HEK293T (cell line): ENCODE measurements at regions not wholly inside any gene's neighbourhood (a gene's known extent, or its start where the extent isn't known, plus 50 kb on each side); places are given as distances from the start of the nearest gene placed in this dataset.
"Not testable (repeated sequence)": the region's sequence is repeated elsewhere in the genome, so short reads cannot be mapped to it uniquely, and the experiment has no call there.

Experiments used
- CTCF ChIA-PET: fragments of 350-600 bp; formaldehyde crosslinking; extraction: SDS; loops from one replicate; lab custom pipeline; 2021; ENCODE audit warnings: antibody characterized with exemption, inconsistent platforms; lab: Yijun Ruan, JAX
- POLR2A ChIA-PET: fragments of 350-600 bp; formaldehyde crosslinking; extraction: SDS; loops from one replicate; lab custom pipeline; 2020; ENCODE audit warnings: antibody characterized with exemption, inconsistent platforms; lab: Yijun Ruan, JAX
- DNase-seq: peaks from one replicate; pipeline ENCODE4 v3.0.0; 2012; ENCODE audit warnings: mixed read lengths; ENCODE audit errors: extremely low spot score
- ARNT ChIP-seq: fragments of 450-650 bp; IDR thresholded peaks from 2 replicates; pipeline ENCODE4 v1.6.1; 2017; ENCODE audit warnings: mild to moderate bottlenecking
- BHLHE40 ChIP-seq: fragments of 450-650 bp; IDR thresholded peaks from 2 replicates; pipeline ENCODE4 v1.6.1; 2016; ENCODE audit warnings: mild to moderate bottlenecking, moderate library complexity, borderline replicate concordance
- CTBP1 ChIP-seq: fragments of 450-650 bp; IDR thresholded peaks from 2 replicates; pipeline ENCODE4 v1.6.1; 2016; ENCODE audit warnings: borderline replicate concordance
- ELF4 ChIP-seq: fragments of 450-650 bp; IDR thresholded peaks from 2 replicates; pipeline ENCODE4 v1.6.1; 2017; ENCODE audit warnings: antibody characterized with exemption
- FOXA1 ChIP-seq: fragments of 450-650 bp; IDR thresholded peaks from 2 replicates; pipeline ENCODE4 v1.6.1; 2016; ENCODE audit warnings: mild to moderate bottlenecking
- FOXK2 ChIP-seq: fragments of 450-650 bp; IDR thresholded peaks from 2 replicates; pipeline ENCODE4 v1.6.1; 2016; ENCODE audit warnings: mild to moderate bottlenecking
- FOXM1 ChIP-seq: fragments of 450-650 bp; IDR thresholded peaks from 2 replicates; pipeline ENCODE4 v1.6.1; 2017; ENCODE audit warnings: mild to moderate bottlenecking, borderline replicate concordance
- HDGF ChIP-seq: fragments of 450-650 bp; IDR thresholded peaks from 2 replicates; pipeline ENCODE4 v1.6.1; 2017; ENCODE audit warnings: antibody characterized with exemption, borderline replicate concordance
- L3MBTL2 ChIP-seq: fragments of 450-650 bp; conservative IDR thresholded peaks from 2 replicates; pipeline ENCODE4 v1.6.1; 2016; ENCODE audit warnings: mild to moderate bottlenecking
- LEF1 ChIP-seq: fragments of 450-650 bp; IDR thresholded peaks from 2 replicates; pipeline ENCODE4 v1.6.1; 2017; ENCODE audit warnings: mild to moderate bottlenecking, borderline replicate concordance
- NFRKB ChIP-seq: fragments of 450-650 bp; IDR thresholded peaks from 2 replicates; pipeline ENCODE4 v1.6.1; 2016; ENCODE audit warnings: mild to moderate bottlenecking, moderate library complexity
- PKNOX1 ChIP-seq: fragments of 450-650 bp; IDR thresholded peaks from 2 replicates; pipeline ENCODE4 v1.6.1; 2016
- SP1 ChIP-seq: fragments of 450-650 bp; IDR thresholded peaks from 2 replicates; pipeline ENCODE4 v1.6.1; 2017
- SUZ12 ChIP-seq: fragments of 450-650 bp; IDR thresholded peaks from 2 replicates; pipeline ENCODE4 v1.6.1; 2016; ENCODE audit warnings: mild to moderate bottlenecking
- TARDBP ChIP-seq: fragments of 450-650 bp; IDR thresholded peaks from 2 replicates; pipeline ENCODE4 v1.6.1; 2016
- ZNF384 ChIP-seq: fragments of 450-650 bp; IDR thresholded peaks from 2 replicates; pipeline ENCODE4 v1.6.1; 2016

- ChIA-PET POLR2A (no interaction called here), CTCF (no interaction called here)
- TF ChIP-seq FOXM1, result no peak
- TF ChIP-seq HDGF, result no peak
- no peak for TF ChIP-seq LEF1
- TF ChIP-seq ZNF384, result no peak
- no peak for TF ChIP-seq TARDBP
- no peak for TF ChIP-seq NFRKB
- no peak for TF ChIP-seq BHLHE40
- TF ChIP-seq PKNOX1, result no peak
- TF ChIP-seq L3MBTL2, result no peak
- TF ChIP-seq ARNT, result no peak
- TF ChIP-seq SUZ12, result no peak
- TF ChIP-seq ELF4, result no peak
- TF ChIP-seq CTBP1, result no peak
- no peak for DNase-seq
Observed at GRCh38 chr6:139961190-139961589, 586.7 kb upstream of the CITED2 start.

- CTCF ChIA-PET, result interaction anchor here (0.7 kb wide), 1 partner anchor 589 kb away, joined by 5 read pairs; no protein-coding TSS in a partner anchor
- DNase-seq, result no peak
- POLR2A ChIA-PET, result no interaction called here
- no peak for TF ChIP-seq FOXA1
- TF ChIP-seq NFRKB, result no peak
- TF ChIP-seq LEF1, result no peak
- TF ChIP-seq FOXK2, result no peak
- TF ChIP-seq TARDBP, result no peak
- TF ChIP-seq ZNF384, result no peak
- TF ChIP-seq BHLHE40, result no peak
- TF ChIP-seq HDGF, result no peak
- no peak for TF ChIP-seq SUZ12
- TF ChIP-seq SP1, result no peak
- TF ChIP-seq ARNT, result no peak
- no peak for TF ChIP-seq ELF4
- TF ChIP-seq FOXM1, result no peak
- no peak for TF ChIP-seq PKNOX1
Observed at GRCh38 chr6:139960671-139961070, 586.2 kb upstream of the CITED2 start.

GRCh38 chr6:139955366-139956155 is 581.1 kb upstream of the CITED2 start:
- no peak for TF ChIP-seq LEF1
- TF ChIP-seq CTBP1, result no peak
- TF ChIP-seq NFRKB, result no peak
- no peak for TF ChIP-seq PKNOX1
- TF ChIP-seq ZNF384, result no peak
- no peak for TF ChIP-seq HDGF
- TF ChIP-seq FOXK2, result no peak
- TF ChIP-seq BHLHE40, result no peak
- TF ChIP-seq SUZ12, result no peak
- no peak for TF ChIP-seq FOXA1
- no peak for TF ChIP-seq ELF4
- ChIA-PET CTCF (no interaction called here), POLR2A (no interaction called here)
- DNase-seq, result no peak

GRCh38 chr6:139954463-139955071 is 580.1 kb upstream of the CITED2 start:
- POLR2A ChIA-PET, result no interaction called here
- no peak for DNase-seq
- no peak for TF ChIP-seq FOXM1
- no peak for TF ChIP-seq SP1
- TF ChIP-seq FOXK2, result no peak
- TF ChIP-seq LEF1, result no peak
- no peak for TF ChIP-seq ARNT
- no peak for TF ChIP-seq SUZ12
- TF ChIP-seq PKNOX1, result no peak
- TF ChIP-seq TARDBP, result no peak
- no peak for TF ChIP-seq ELF4
- TF ChIP-seq CTBP1, result no peak
- no peak for TF ChIP-seq ZNF384
- TF ChIP-seq L3MBTL2, result no peak
- TF ChIP-seq HDGF, result no peak
- no peak for TF ChIP-seq BHLHE40
- TF ChIP-seq FOXA1, result no peak
- no peak for TF ChIP-seq NFRKB
- CTCF ChIA-PET, result no interaction called here

- CTCF ChIA-PET, result interaction anchor here (0.6 kb wide), 1 partner anchor 10 kb away, joined by 3 read pairs; no protein-coding TSS in a partner anchor
- POLR2A ChIA-PET, result not testable (repeated sequence)
Observed at GRCh38 chr6:139953780-139954179, 579.3 kb upstream of the CITED2 start.

GRCh38 chr6:139951172-139951571 is 576.7 kb upstream of the CITED2 start:
- CTCF ChIA-PET, result no interaction called here
- no peak for DNase-seq
- TF ChIP-seq ELF4, result no peak
- TF ChIP-seq LEF1, result no peak
- no peak for TF ChIP-seq SUZ12
- no peak for TF ChIP-seq BHLHE40
- TF ChIP-seq HDGF, result no peak
- TF ChIP-seq NFRKB, result no peak
- no peak for TF ChIP-seq CTBP1
- no peak for TF ChIP-seq ARNT
- no peak for TF ChIP-seq SP1
- no peak for TF ChIP-seq FOXK2
- TF ChIP-seq L3MBTL2, result no peak
- no peak for TF ChIP-seq PKNOX1
- TF ChIP-seq FOXM1, result no peak
- TF ChIP-seq FOXA1, result no peak
- no peak for TF ChIP-seq ZNF384
- no peak for TF ChIP-seq TARDBP
- POLR2A ChIA-PET, result no interaction called here

More at GRCh38 chr6:139953780-139954179, 579.3 kb upstream of the CITED2 start:
- not testable (repeated sequence) for DNase-seq
